H9 (cell line): ENCODE measurements at regions not wholly inside any gene's neighbourhood (a gene's known extent, or its start where the extent isn't known, plus 50 kb on each side); places are given as distances from the start of the nearest gene placed in this dataset.

Experiments
- DNase-seq: peaks from one replicate; pipeline ENCODE4 v3.0.0-alpha.2; 2017
- H2AFZ ChIP-seq: one replicate; pipeline ENCODE4 v1.6.1; 2013; ENCODE audit warnings: mild to moderate bottlenecking, low read length, control low read depth, moderate library complexity
- H2AK5ac ChIP-seq: 2 replicates; pipeline ENCODE4 v1.6.1; 2013; ENCODE audit warnings: low read length, control low read depth, mixed read lengths; ENCODE audit not compliant: insufficient read length
- H2BK120ac ChIP-seq: one replicate; pipeline ENCODE4 v1.6.1; 2013; ENCODE audit warnings: low read depth, mild to moderate bottlenecking, low read length, control low read depth, inconsistent platforms; ENCODE audit not compliant: poor library complexity, severe bottlenecking
- H2BK12ac ChIP-seq: 2 replicates; pipeline ENCODE4 v1.6.1; 2013; ENCODE audit warnings: low read length, control low read depth, mixed read lengths, low read depth; ENCODE audit not compliant: insufficient read length
- H2BK15ac ChIP-seq: 2 replicates; pipeline ENCODE4 v1.6.1; 2013; ENCODE audit warnings: low read depth, low read length, control low read depth
- H2BK20ac ChIP-seq: one replicate; pipeline ENCODE4 v1.6.1; 2013; ENCODE audit warnings: low read depth, mild to moderate bottlenecking, low read length, control low read depth, inconsistent platforms; ENCODE audit not compliant: poor library complexity, severe bottlenecking
- H2BK5ac ChIP-seq: 2 replicates; pipeline ENCODE4 v1.6.1; 2013; ENCODE audit warnings: low read length, control low read depth, mixed read lengths; ENCODE audit not compliant: insufficient read length
- H3K14ac ChIP-seq: 2 replicates; pipeline ENCODE4 v1.6.1; 2013; ENCODE audit warnings: low read length, control low read depth; ENCODE audit not compliant: insufficient read depth
- H3K18ac ChIP-seq: 2 replicates; pipeline ENCODE4 v1.6.1; 2013; ENCODE audit warnings: low read depth, mild to moderate bottlenecking, mixed read lengths, low read length, control low read depth; ENCODE audit not compliant: insufficient read length
- H3K23ac ChIP-seq: 2 replicates; pipeline ENCODE4 v1.6.1; 2013; ENCODE audit warnings: low read length, control low read depth, mixed read lengths, low read depth; ENCODE audit not compliant: insufficient read length
- H3K23me2 ChIP-seq: 2 replicates; pipeline ENCODE4 v1.6.1; 2013; ENCODE audit warnings: low read depth, mild to moderate bottlenecking, mixed read lengths, low read length, control low read depth; ENCODE audit not compliant: insufficient read length, poor library complexity, severe bottlenecking
- H3K27ac ChIP-seq: 2 replicates; pipeline ENCODE4 v1.5.1; 2013; ENCODE audit warnings: low read length, control low read depth, mixed read lengths, low read depth; ENCODE audit not compliant: insufficient read length
- H3K27me3 ChIP-seq: 2 replicates; pipeline ENCODE4 v1.6.1; 2013; ENCODE audit warnings: low read length, control low read depth, inconsistent platforms; ENCODE audit not compliant: insufficient read depth
- H3K4ac ChIP-seq: 2 replicates; pipeline ENCODE4 v1.6.1; 2013; ENCODE audit warnings: low read depth, mild to moderate bottlenecking, control low read depth, inconsistent platforms, low read length, moderate library complexity
- H3K4me1 ChIP-seq: 2 replicates; pipeline ENCODE4 v1.6.1; 2013; ENCODE audit warnings: low read length, control low read depth, inconsistent platforms; ENCODE audit not compliant: insufficient read depth
- H3K4me2 ChIP-seq: 2 replicates; pipeline ENCODE4 v1.6.1; 2013; ENCODE audit warnings: low read length, control low read depth, mixed read lengths; ENCODE audit not compliant: insufficient read length, insufficient read depth
- H3K56ac ChIP-seq: 2 replicates; pipeline ENCODE4 v1.6.1; 2013; ENCODE audit warnings: low read depth, mild to moderate bottlenecking, mixed read lengths, low read length, control low read depth; ENCODE audit not compliant: insufficient read length
- H3K79me1 ChIP-seq: 2 replicates; pipeline ENCODE4 v1.6.1; 2013; ENCODE audit warnings: low read depth, mild to moderate bottlenecking, moderate library complexity, low read length, control low read depth, inconsistent platforms; ENCODE audit not compliant: insufficient read depth, poor library complexity, severe bottlenecking
- H3K79me2 ChIP-seq: 2 replicates; pipeline ENCODE4 v1.6.1; 2013; ENCODE audit warnings: low read length, control low read depth, inconsistent platforms; ENCODE audit not compliant: insufficient read depth
- H3K9ac ChIP-seq: 2 replicates; pipeline ENCODE4 v1.6.1; 2013; ENCODE audit warnings: low read length, control low read depth, mixed read lengths; ENCODE audit not compliant: insufficient read length; ENCODE audit errors: extremely low read depth
- H3K9me3 ChIP-seq: one replicate; pipeline ENCODE4 v1.6.1; 2013; ENCODE audit warnings: low read depth, low read length, inconsistent platforms; ENCODE audit not compliant: control insufficient read depth
- H3T11ph ChIP-seq: one replicate; pipeline ENCODE4 v1.6.1; 2013; ENCODE audit warnings: mild to moderate bottlenecking, low read length, control low read depth, inconsistent platforms
- H4K20me1 ChIP-seq: one replicate; pipeline ENCODE4 v1.6.1; 2013; ENCODE audit not compliant: control insufficient read depth, insufficient read length, insufficient read depth
- H4K5ac ChIP-seq: 2 replicates; pipeline ENCODE4 v1.6.1; 2013; ENCODE audit warnings: low read depth, mild to moderate bottlenecking, mixed read lengths, low read length, control low read depth; ENCODE audit not compliant: insufficient read length
- H4K8ac ChIP-seq: replicated peaks from 2 replicates; pipeline ENCODE4 v1.6.1; 2013; ENCODE audit warnings: low read length, control low read depth, mixed read lengths, low read depth; ENCODE audit not compliant: insufficient read length
- H4K91ac ChIP-seq: 2 replicates; pipeline ENCODE4 v1.6.1; 2013; ENCODE audit warnings: low read depth, mild to moderate bottlenecking, moderate library complexity, mixed read lengths, low read length, control low read depth; ENCODE audit not compliant: insufficient read length
- H3K27ac Mint-ChIP-seq, 3 experiments: 2 replicates in 2 of 3; 3 replicates in 1 of 3; pipeline ENCODE4 v1.8.0; 2020 to 2021; ENCODE audit warnings: mixed read lengths in 3 of 3, mild to moderate bottlenecking in 1 of 3, moderate library complexity in 1 of 3
- H3K27me3 Mint-ChIP-seq: 2 replicates; pipeline ENCODE4 v1.8.0; 2021; ENCODE audit warnings: low read depth, mild to moderate bottlenecking, moderate library complexity, mixed read lengths
- H3K36me3 Mint-ChIP-seq, 3 experiments: 2 replicates in 2 of 3; 3 replicates in 1 of 3; pipeline ENCODE4 v1.8.0; 2020 to 2021; ENCODE audit warnings: low read depth in 3 of 3, mixed read lengths in 3 of 3; ENCODE audit not compliant: insufficient read depth in 1 of 3
- H3K4me1 Mint-ChIP-seq, 2 experiments: 2 replicates each; pipeline ENCODE4 v1.8.0; 2020; ENCODE audit warnings: mixed read lengths in 2 of 2
- H3K4me3 Mint-ChIP-seq, 2 experiments: 2 replicates in 1 of 2; 3 replicates in 1 of 2; pipeline ENCODE4 v1.8.0; 2020 to 2021; ENCODE audit warnings: mild to moderate bottlenecking in 2 of 2, mixed read lengths in 2 of 2, moderate library complexity in 1 of 2
- H3K9me3 Mint-ChIP-seq, 2 experiments: 2 replicates in 1 of 2; 3 replicates in 1 of 2; pipeline ENCODE4 v1.8.0; 2020; ENCODE audit warnings: mild to moderate bottlenecking in 2 of 2, mixed read lengths in 2 of 2, moderate library complexity in 1 of 2
- WGBS: extraction: QIAGEN DNeasy Blood & Tissue Kit; methylation state at CpG from one replicate; pipeline ENCODE4 v1.1.7; 2013; ENCODE audit warnings: missing lambda C conversion rate, low lambda C conversion rate, mixed read lengths; ENCODE audit not compliant: insufficient read length; ENCODE audit errors: extremely low coverage; 5-methylcytosine and 5-hydroxymethylcytosine counted together
- TF ChIP-seq, protein P1 (sequence below): fragments of 200-600 bp; sonication (generic); conservative IDR thresholded peaks from 3 replicates; pipeline ENCODE4 v1.8.0; 2021; ENCODE audit warnings: antibody characterized with exemption, mild to moderate bottlenecking

- Histone ChIP-seq H3K79me1 (no peaks in the 10 kb centered on the region), H3T11ph (no peak overlapping the region), H2BK12ac (no peak overlapping the region), H2BK5ac (no peak overlapping the region), H3K14ac (no peak overlapping the region), H3K4me2 (no peak overlapping the region), H3K23ac (no peak overlapping the region), H3K27ac (no peak overlapping the region), H2BK20ac (no peak overlapping the region), H4K5ac (no peak overlapping the region), H3K4ac (no peak overlapping the region), H3K23me2 (no peaks in the 10 kb centered on the region), H2BK15ac (no peak overlapping the region), H2AFZ (no peak overlapping the region), H4K91ac (no peak overlapping the region), H3K9me3 (no peaks in the 10 kb centered on the region), H2BK120ac (no peak overlapping the region), H3K9ac (no peak overlapping the region), H4K8ac (no peak overlapping the region), H2AK5ac (no peak overlapping the region), H4K20me1 (no peaks in the 10 kb centered on the region), H3K56ac (no peak overlapping the region), H3K18ac (no peak overlapping the region), H3K27me3 (no peaks in the 10 kb centered on the region), H3K4me1 (no peaks in the 10 kb centered on the region), H3K79me2 (no peaks in the 10 kb centered on the region)
- H3K9me3 Mint-ChIP-seq, result no peaks in the 10 kb centered on the region; a peak in 1 of 5 replicates
- H3K4me1 Mint-ChIP-seq, result peaks cover 9 to 11% of the 10 kb centered on the region in 2 experiments; a peak in 3 of 4 replicates
- TF ChIP-seq, protein P1, sequence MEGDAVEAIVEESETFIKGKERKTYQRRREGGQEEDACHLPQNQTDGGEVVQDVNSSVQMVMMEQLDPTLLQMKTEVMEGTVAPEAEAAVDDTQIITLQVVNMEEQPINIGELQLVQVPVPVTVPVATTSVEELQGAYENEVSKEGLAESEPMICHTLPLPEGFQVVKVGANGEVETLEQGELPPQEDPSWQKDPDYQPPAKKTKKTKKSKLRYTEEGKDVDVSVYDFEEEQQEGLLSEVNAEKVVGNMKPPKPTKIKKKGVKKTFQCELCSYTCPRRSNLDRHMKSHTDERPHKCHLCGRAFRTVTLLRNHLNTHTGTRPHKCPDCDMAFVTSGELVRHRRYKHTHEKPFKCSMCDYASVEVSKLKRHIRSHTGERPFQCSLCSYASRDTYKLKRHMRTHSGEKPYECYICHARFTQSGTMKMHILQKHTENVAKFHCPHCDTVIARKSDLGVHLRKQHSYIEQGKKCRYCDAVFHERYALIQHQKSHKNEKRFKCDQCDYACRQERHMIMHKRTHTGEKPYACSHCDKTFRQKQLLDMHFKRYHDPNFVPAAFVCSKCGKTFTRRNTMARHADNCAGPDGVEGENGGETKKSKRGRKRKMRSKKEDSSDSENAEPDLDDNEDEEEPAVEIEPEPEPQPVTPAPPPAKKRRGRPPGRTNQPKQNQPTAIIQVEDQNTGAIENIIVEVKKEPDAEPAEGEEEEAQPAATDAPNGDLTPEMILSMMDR, result no peak
- DNase-seq, result no peak
- no peaks in the 10 kb centered on the region for H3K27me3 Mint-ChIP-seq
- H3K27ac Mint-ChIP-seq, result no peak overlapping the region; a peak in 1 of 7 replicates
- no CpG with 5 or more reads among the region's 2 CpGs for WGBS
- no peak overlapping the region for H3K4me3 Mint-ChIP-seq
- H3K36me3 Mint-ChIP-seq, result no peaks in the 10 kb centered on the region
Measured at GRCh38 chr5:98606961-98607360, 166.5 kb upstream of the RGMB start.
